GM12874 (cell line): ENCODE measurements at regions not wholly inside any gene's neighbourhood (a gene's known extent, or its start where the extent isn't known, plus 50 kb on each side); places are given as distances from the start of the nearest gene placed in this dataset.

Source experiments
- CTCF ChIP-seq: IDR thresholded peaks from 2 replicates; pipeline ENCODE4 v1.5.1; 2011; ENCODE audit warnings: low read depth, mild to moderate bottlenecking, control low read depth, low read length, moderate library complexity; ENCODE audit not compliant: insufficient read depth

DNA sequence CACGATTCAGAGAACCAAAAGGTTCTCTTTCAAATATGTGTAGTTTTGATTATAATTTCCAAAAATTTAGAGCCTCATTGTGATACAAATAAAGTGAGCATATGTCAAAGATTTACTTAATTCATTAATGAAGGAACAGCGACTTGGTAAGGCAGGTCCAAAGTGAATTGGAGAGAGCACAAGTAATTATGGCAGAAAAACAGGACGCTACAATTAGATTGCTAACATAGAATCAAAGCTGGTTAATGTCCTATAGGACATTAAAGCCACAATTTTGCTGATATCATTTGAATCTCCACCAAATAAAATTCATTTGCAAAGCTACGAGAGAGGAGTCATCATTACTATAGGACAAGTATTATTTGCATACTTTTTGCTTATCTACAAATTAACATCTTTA, 164.2 kb downstream of the CCER1 start:
- no peak for TF ChIP-seq CTCF

DNA sequence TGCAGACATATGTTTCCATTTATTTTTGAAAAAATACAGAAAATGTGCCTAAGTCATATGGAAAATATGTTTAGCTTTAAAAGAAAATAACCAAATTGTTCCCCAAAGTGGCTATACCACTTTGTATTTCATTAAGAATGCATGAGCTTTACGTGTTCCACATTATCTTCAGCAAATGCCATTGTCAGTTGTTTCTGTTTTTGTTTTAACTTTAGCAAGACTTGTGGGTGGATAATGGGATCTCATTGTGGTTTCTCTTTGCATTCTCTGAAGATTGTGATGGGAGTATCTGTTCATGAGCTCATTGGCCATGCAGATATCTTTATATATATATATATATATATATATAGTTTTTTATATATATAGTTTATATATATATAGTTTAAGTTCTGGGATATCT, 181.5 kb downstream of the CCER1 start:
- no peak for TF ChIP-seq CTCF

DNA sequence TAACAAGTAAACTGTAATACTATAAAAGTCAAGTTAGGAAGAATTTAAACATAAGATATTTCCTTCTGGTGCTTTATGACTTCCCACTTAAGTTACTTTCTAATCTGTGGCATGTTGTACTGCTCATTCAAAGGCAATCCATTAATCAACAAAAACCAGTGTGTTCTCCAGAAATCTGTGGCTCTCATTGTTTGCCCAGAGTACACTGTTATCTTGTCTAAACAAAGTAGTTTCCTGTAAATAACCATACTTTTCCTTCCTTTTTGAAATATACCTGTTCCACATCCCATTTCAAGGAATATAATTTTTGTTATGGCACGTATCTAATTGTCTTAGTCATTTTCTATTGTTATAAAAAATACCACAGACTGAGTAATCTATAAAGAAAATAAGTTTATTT, 184.1 kb downstream of the CCER1 start:
- TF ChIP-seq CTCF: no peak

DNA sequence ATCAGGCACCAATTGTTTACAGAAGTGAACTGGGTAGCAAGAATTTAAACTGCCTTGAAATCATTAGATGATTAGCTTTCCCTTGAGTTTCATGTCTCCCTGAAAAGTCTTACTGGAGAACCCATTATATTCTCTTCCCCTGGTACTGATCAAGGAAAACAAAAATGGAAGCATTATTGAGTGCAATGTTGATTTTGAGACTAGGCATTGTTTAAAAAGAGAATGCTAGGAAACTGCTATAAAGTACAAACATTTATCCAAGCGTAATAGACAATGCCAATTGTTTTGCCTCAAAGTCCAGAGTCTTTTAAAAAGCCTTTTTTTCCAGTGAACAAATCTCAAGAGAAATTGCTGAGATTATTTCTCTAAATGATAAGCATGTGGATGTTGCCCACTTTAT, 197.0 kb downstream of the CCER1 start:
- TF ChIP-seq CTCF: no peak

DNA sequence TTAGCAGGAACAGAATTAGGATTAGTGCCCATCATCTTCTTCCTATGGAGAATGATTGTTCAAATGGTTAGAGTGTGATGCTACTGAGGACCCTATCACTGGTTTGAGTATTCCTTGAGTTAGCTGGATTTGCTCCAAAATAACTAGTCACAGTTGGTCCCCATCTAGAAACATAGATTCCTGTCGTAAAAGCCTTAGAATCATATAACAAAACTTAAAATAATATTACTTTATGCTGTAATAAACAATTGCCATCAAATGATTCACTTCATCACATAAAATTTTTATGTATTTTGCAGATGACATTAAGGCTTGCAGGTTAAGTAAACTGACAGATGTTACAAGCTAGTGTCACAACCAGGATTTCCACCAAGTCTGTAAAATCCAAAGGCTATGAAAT, 209.8 kb downstream of the CCER1 start:
- TF ChIP-seq CTCF: no peak

DNA sequence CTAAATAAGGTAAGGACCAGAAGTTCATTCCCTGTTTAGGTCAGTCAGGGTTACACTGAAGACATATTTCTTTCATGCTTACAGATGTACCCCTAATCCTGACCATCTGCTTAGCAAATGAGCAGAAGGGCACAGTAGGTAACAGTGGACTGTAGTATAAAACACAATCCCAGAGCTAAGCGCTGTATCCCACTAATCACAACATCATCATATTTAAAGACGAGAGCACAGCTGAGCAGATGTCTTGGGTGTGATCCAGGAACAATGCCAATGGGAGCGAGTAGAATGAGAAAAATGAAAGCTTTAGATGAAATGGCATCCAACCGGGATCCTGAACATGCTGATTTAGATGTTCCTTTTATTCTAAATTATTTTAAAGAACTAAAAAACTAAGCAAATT, 213.4 kb downstream of the CCER1 start:
- no peak for TF ChIP-seq CTCF

- no peak for TF ChIP-seq CTCF
Measured at GRCh38 chr12:90729736-90730135, 225.2 kb downstream of the CCER1 start.

DNA sequence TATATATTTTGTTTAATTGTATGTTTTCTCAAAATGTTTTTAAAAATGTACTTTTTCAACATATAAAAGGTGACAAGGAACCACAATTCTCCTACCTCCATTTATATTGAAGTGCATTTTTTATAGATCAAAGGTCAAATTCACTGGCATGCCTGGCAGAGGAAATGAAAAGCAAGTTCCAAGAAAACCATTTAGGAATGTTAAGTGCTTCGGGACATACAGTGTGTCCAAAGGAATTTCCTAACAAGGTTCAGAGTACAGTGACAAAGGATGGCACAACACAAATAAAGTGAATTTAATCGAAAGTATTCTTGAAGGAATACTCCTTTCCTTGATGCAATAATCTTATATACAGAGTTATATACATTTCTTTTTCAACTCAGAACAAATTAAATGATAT, 242.3 kb downstream of the CCER1 start:
- no peak for TF ChIP-seq CTCF
